GM10248 (cell line): ENCODE measurements at regions not wholly inside any gene's neighbourhood (a gene's known extent, or its start where the extent isn't known, plus 50 kb on each side); places are given as distances from the start of the nearest gene placed in this dataset.

Experiments
- CTCF ChIA-PET: fragments of 300-600 bp; sonication (Branson Sonifier 250); formaldehyde crosslinking; extraction: SDS; loops from one replicate; lab custom pipeline; 2021; ENCODE audit warnings: antibody characterized with exemption; lab: Yijun Ruan, JAX
- POLR2A ChIA-PET: fragments of 350-650 bp; sonication (Branson Sonifier 250); formaldehyde crosslinking; extraction: SDS; loops from one replicate; lab custom pipeline; 2020; ENCODE audit warnings: antibody characterized with exemption; lab: Yijun Ruan, JAX
- DNase-seq: peaks from one replicate; pipeline ENCODE4 v3.0.0; 2012; ENCODE audit errors: extremely low spot score
- CTCF ChIP-seq: IDR thresholded peaks from 2 replicates; pipeline ENCODE4 v1.5.1; 2012; ENCODE audit warnings: mild to moderate bottlenecking, low read depth; ENCODE audit errors: extremely low read depth, missing control alignments, control extremely low read depth

GRCh38 chr7:33820206-33820605 lies 85.1 kb upstream of the BMPER start:
- CTCF ChIA-PET: interaction anchor here (1.4 to 6.2 kb wide), 2 partner anchors 13 to 17 kb away, joined by 4 to 29 read pairs; no protein-coding TSS in a partner anchor
- TF ChIP-seq CTCF: no peak

GRCh38 chr7:33821970-33822369 lies 83.4 kb upstream of the BMPER start:
- CTCF ChIA-PET: interaction anchor here (6.2 kb wide), 1 partner anchor 15 kb away, joined by 29 read pairs; no protein-coding TSS in a partner anchor
- POLR2A ChIA-PET: no interaction called here
- TF ChIP-seq CTCF: no peak
- no peak for DNase-seq

More at GRCh38 chr7:33820206-33820605, 85.1 kb upstream of the BMPER start:
- POLR2A ChIA-PET: no interaction called here
- no peak for DNase-seq

GRCh38 chr7:33823913-33824312 lies 81.4 kb upstream of the BMPER start:
- no peak for TF ChIP-seq CTCF
- POLR2A ChIA-PET: no interaction called here
- DNase-seq: no peak
- CTCF ChIA-PET: interaction anchor here (0.8 to 6.2 kb wide), 4 partner anchors 12 to 71 kb away, joined by 3 to 29 read pairs (median 4); no protein-coding TSS in a partner anchor

- no peak for DNase-seq
- TF ChIP-seq CTCF: no peak
- CTCF ChIA-PET: interaction anchor here (1.1 to 6.2 kb wide), 4 partner anchors 9 to 70 kb away, joined by 3 to 29 read pairs (median 4); no protein-coding TSS in a partner anchor
- POLR2A ChIA-PET: no interaction called here
These were observed 80.4 kb upstream of the BMPER start for GRCh38 chr7:33824911-33825459.

GRCh38 chr7:33825644-33826043 lies 79.7 kb upstream of the BMPER start:
- POLR2A ChIA-PET: no interaction called here
- TF ChIP-seq CTCF: no peak

GRCh38 chr7:33829536-33829935 lies 75.8 kb upstream of the BMPER start:
- POLR2A ChIA-PET: no interaction called here
- TF ChIP-seq CTCF: no peak
- no peak for DNase-seq
- CTCF ChIA-PET: no interaction called here

More at GRCh38 chr7:33825644-33826043, 79.7 kb upstream of the BMPER start:
- DNase-seq: no peak
- CTCF ChIA-PET: interaction anchor here (1.1 kb wide), 1 partner anchor 9 kb away, joined by 4 read pairs; no protein-coding TSS in a partner anchor
